HEK293T (cell line): ENCODE measurements at regions not wholly inside any gene's neighbourhood (a gene's known extent, or its start where the extent isn't known, plus 50 kb on each side); places are given as distances from the start of the nearest gene placed in this dataset.

ENCODE experiments used
- CTCF ChIA-PET: fragments of 350-600 bp; formaldehyde crosslinking; extraction: SDS; loops from one replicate; lab custom pipeline; 2021; ENCODE audit warnings: antibody characterized with exemption, inconsistent platforms; lab: Yijun Ruan, JAX
- POLR2A ChIA-PET: fragments of 350-600 bp; formaldehyde crosslinking; extraction: SDS; loops from one replicate; lab custom pipeline; 2020; ENCODE audit warnings: antibody characterized with exemption, inconsistent platforms; lab: Yijun Ruan, JAX
- DNase-seq: peaks from one replicate; pipeline ENCODE4 v3.0.0; 2012; ENCODE audit warnings: mixed read lengths; ENCODE audit errors: extremely low spot score
- ARNT ChIP-seq: fragments of 450-650 bp; IDR thresholded peaks from 2 replicates; pipeline ENCODE4 v1.6.1; 2017; ENCODE audit warnings: mild to moderate bottlenecking
- BHLHE40 ChIP-seq: fragments of 450-650 bp; IDR thresholded peaks from 2 replicates; pipeline ENCODE4 v1.6.1; 2016; ENCODE audit warnings: mild to moderate bottlenecking, moderate library complexity, borderline replicate concordance
- CTBP1 ChIP-seq: fragments of 450-650 bp; IDR thresholded peaks from 2 replicates; pipeline ENCODE4 v1.6.1; 2016; ENCODE audit warnings: borderline replicate concordance
- ELF4 ChIP-seq: fragments of 450-650 bp; IDR thresholded peaks from 2 replicates; pipeline ENCODE4 v1.6.1; 2017; ENCODE audit warnings: antibody characterized with exemption
- FOXA1 ChIP-seq: fragments of 450-650 bp; IDR thresholded peaks from 2 replicates; pipeline ENCODE4 v1.6.1; 2016; ENCODE audit warnings: mild to moderate bottlenecking
- FOXK2 ChIP-seq: fragments of 450-650 bp; IDR thresholded peaks from 2 replicates; pipeline ENCODE4 v1.6.1; 2016; ENCODE audit warnings: mild to moderate bottlenecking
- FOXM1 ChIP-seq: fragments of 450-650 bp; IDR thresholded peaks from 2 replicates; pipeline ENCODE4 v1.6.1; 2017; ENCODE audit warnings: mild to moderate bottlenecking, borderline replicate concordance
- HDGF ChIP-seq: fragments of 450-650 bp; IDR thresholded peaks from 2 replicates; pipeline ENCODE4 v1.6.1; 2017; ENCODE audit warnings: antibody characterized with exemption, borderline replicate concordance
- L3MBTL2 ChIP-seq: fragments of 450-650 bp; conservative IDR thresholded peaks from 2 replicates; pipeline ENCODE4 v1.6.1; 2016; ENCODE audit warnings: mild to moderate bottlenecking
- LEF1 ChIP-seq: fragments of 450-650 bp; IDR thresholded peaks from 2 replicates; pipeline ENCODE4 v1.6.1; 2017; ENCODE audit warnings: mild to moderate bottlenecking, borderline replicate concordance
- NFRKB ChIP-seq: fragments of 450-650 bp; IDR thresholded peaks from 2 replicates; pipeline ENCODE4 v1.6.1; 2016; ENCODE audit warnings: mild to moderate bottlenecking, moderate library complexity
- PKNOX1 ChIP-seq: fragments of 450-650 bp; IDR thresholded peaks from 2 replicates; pipeline ENCODE4 v1.6.1; 2016
- SP1 ChIP-seq: fragments of 450-650 bp; IDR thresholded peaks from 2 replicates; pipeline ENCODE4 v1.6.1; 2017
- SUZ12 ChIP-seq: fragments of 450-650 bp; IDR thresholded peaks from 2 replicates; pipeline ENCODE4 v1.6.1; 2016; ENCODE audit warnings: mild to moderate bottlenecking
- TARDBP ChIP-seq: fragments of 450-650 bp; IDR thresholded peaks from 2 replicates; pipeline ENCODE4 v1.6.1; 2016
- ZNF384 ChIP-seq: fragments of 450-650 bp; IDR thresholded peaks from 2 replicates; pipeline ENCODE4 v1.6.1; 2016

- DNase-seq: no peak
- CTCF ChIA-PET: no interaction called here
- TF ChIP-seq L3MBTL2 (no peak), ZNF384 (no peak), CTBP1 (no peak), FOXK2 (no peak), HDGF (no peak), SUZ12 (no peak), PKNOX1 (no peak), FOXM1 (no peak), TARDBP (no peak), FOXA1 (no peak), LEF1 (no peak), BHLHE40 (no peak), NFRKB (no peak), ELF4 (no peak), SP1 (no peak), ARNT (no peak)
- POLR2A ChIA-PET: no interaction called here
Observed at GRCh38 chr2:147456779-147457178, 388.1 kb upstream of the ACVR2A start.

- TF ChIP-seq FOXK2 (no peak), NFRKB (no peak), LEF1 (no peak), PKNOX1 (no peak), ELF4 (no peak), ZNF384 (no peak), BHLHE40 (no peak), ARNT (no peak), HDGF (no peak), TARDBP (no peak), SUZ12 (no peak), L3MBTL2 (no peak), CTBP1 (no peak), FOXA1 (no peak), FOXM1 (no peak), SP1 (no peak)
- POLR2A ChIA-PET: no interaction called here
- CTCF ChIA-PET: no interaction called here
- no peak for DNase-seq
Observed at GRCh38 chr2:147451902-147452515, 392.8 kb upstream of the ACVR2A start.

- DNase-seq: no peak
- ChIA-PET POLR2A (no interaction called here), CTCF (no interaction called here)
- TF ChIP-seq ARNT (no peak), CTBP1 (no peak), FOXM1 (no peak), PKNOX1 (no peak), NFRKB (no peak), FOXA1 (no peak), HDGF (no peak), FOXK2 (no peak), TARDBP (no peak), LEF1 (no peak), L3MBTL2 (no peak), SUZ12 (no peak), SP1 (no peak)
Observed at GRCh38 chr2:147450661-147451510, 393.9 kb upstream of the ACVR2A start.

DNA sequence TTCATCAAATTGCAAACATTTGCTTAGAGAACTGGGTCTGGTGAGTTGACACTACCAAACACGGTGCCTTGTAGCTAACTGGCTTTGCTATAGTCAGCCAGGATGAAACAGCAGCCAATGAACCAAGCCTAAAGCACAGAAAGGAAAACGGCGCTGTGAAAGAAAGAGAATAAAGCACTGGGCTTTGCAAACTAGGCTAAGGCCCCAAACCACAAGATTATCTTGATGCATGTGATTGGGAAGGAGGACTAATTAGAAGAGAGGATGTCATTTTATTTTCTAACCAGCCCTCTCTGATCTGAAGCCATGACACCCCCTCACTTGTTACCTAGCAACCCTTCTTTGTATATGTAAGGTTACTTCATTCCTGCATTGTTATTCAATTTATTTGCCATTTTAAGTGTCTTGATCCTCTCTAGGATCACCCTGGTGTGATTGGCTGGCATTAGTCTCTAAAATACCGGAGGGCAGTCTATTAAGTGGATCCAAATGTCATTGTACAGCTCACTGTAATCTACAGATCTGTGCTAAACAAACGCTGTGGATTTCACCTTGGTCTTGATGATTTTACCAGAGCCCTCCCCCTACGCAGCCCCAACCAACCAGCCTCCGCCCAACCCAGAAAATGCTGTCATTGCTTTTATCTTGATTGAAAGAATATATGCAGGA lies 395.4 kb upstream of the ACVR2A start:
- POLR2A ChIA-PET: no interaction called here
- CTCF ChIA-PET: no interaction called here
- TF ChIP-seq L3MBTL2: no peak
- DNase-seq: no peak

GRCh38 chr2:147442816-147443215 lies 402.0 kb upstream of the ACVR2A start:
- ChIA-PET POLR2A (no interaction called here), CTCF (no interaction called here)
- no peak for DNase-seq
- no peak for TF ChIP-seq FOXK2
- TF ChIP-seq FOXM1: no peak
- TF ChIP-seq TARDBP: no peak
- TF ChIP-seq L3MBTL2: no peak
- no peak for TF ChIP-seq LEF1
- TF ChIP-seq NFRKB: no peak
- TF ChIP-seq ZNF384: no peak
- no peak for TF ChIP-seq ARNT
- TF ChIP-seq CTBP1: no peak
- TF ChIP-seq HDGF: no peak
- no peak for TF ChIP-seq BHLHE40
- TF ChIP-seq SP1: no peak
- no peak for TF ChIP-seq ELF4
- TF ChIP-seq PKNOX1: no peak
- TF ChIP-seq SUZ12: no peak
- TF ChIP-seq FOXA1: no peak
